H1 (cell line): ENCODE measurements at regions not wholly inside any gene's neighbourhood (a gene's known extent, or its start where the extent isn't known, plus 50 kb on each side); places are given as distances from the start of the nearest gene placed in this dataset.

Experiments used
- CTCF ChIA-PET: fragments of 300-600 bp; sonication (Branson Sonifier 250); formaldehyde crosslinking; loops from one replicate; lab custom pipeline; 2021; ENCODE audit not compliant: partially characterized antibody; lab: Charles Lee
- POLR2A ChIA-PET: fragments of 300-600 bp; sonication (Branson Sonifier 250); formaldehyde crosslinking; loops from one replicate; lab custom pipeline; 2021; ENCODE audit warnings: inconsistent platforms; ENCODE audit not compliant: partially characterized antibody; lab: Charles Lee
- DNase-seq, 2 experiments: peaks; one replicate each; pipeline versions ENCODE4 v3.0.0 to v3.0.0-alpha.2; 2010 to 2022; ENCODE audit warnings: low spot score in 2 of 2, low read depth in 1 of 2, mixed read lengths in 1 of 2
- FAIRE-seq: peaks from 2 replicates; lab custom pipeline; 2011; peaks lifted over from hg19 to GRCh38; lab: Jason Lieb, UNC
- H2AFZ ChIP-seq: 2 replicates; pipeline ENCODE4 v1.8.1; 2012; ENCODE audit warnings: low read length, inconsistent platforms
- H2AK5ac ChIP-seq: 2 replicates; pipeline ENCODE4 v1.6.1; 2013; ENCODE audit warnings: low read depth, low read length
- H2BK120ac ChIP-seq: replicated peaks from 2 replicates; pipeline ENCODE3; 2013; ENCODE audit warnings: low read depth, low read length, inconsistent platforms
- H2BK12ac ChIP-seq: 2 replicates; pipeline ENCODE4 v1.6.1; 2013; ENCODE audit warnings: low read depth, low read length
- H2BK15ac ChIP-seq: 2 replicates; pipeline ENCODE4 v1.6.1; 2013; ENCODE audit warnings: low read length
- H2BK20ac ChIP-seq: 2 replicates; pipeline ENCODE4 v1.6.1; 2013; ENCODE audit warnings: low read length
- H2BK5ac ChIP-seq: 2 replicates; pipeline ENCODE4 v1.6.1; 2013; ENCODE audit warnings: low read depth, low read length
- H3K14ac ChIP-seq: 2 replicates; pipeline ENCODE4 v1.6.1; 2013; ENCODE audit warnings: inconsistent platforms; ENCODE audit not compliant: insufficient read length
- H3K18ac ChIP-seq: 2 replicates; pipeline ENCODE4 v1.6.1; 2013; ENCODE audit warnings: low read length; ENCODE audit errors: extremely low read depth
- H3K23ac ChIP-seq: 2 replicates; pipeline ENCODE4 v1.6.1; 2013; ENCODE audit warnings: inconsistent platforms; ENCODE audit not compliant: insufficient read length
- H3K23me2 ChIP-seq: 2 replicates; pipeline ENCODE4 v1.6.1; 2013; ENCODE audit warnings: low read depth, low read length
- H3K27ac ChIP-seq: 2 replicates; pipeline ENCODE4 v1.6.1; 2011; ENCODE audit warnings: low read depth, low read length, inconsistent platforms
- H3K27me3 ChIP-seq, 4 experiments: replicated peaks in 1 of 4; 1 replicate in 1 of 4; 2 replicates in 3 of 4; pipeline versions ENCODE4 v1.6.1 to v1.8.1; 2011 to 2013; ENCODE audit warnings: low read length in 3 of 4, mild to moderate bottlenecking in 3 of 4, inconsistent platforms in 2 of 4, mixed read lengths in 2 of 4, moderate library complexity in 1 of 4; ENCODE audit not compliant: control insufficient read depth in 3 of 4, insufficient read depth in 3 of 4; ENCODE audit errors: extremely low read depth in 1 of 4
- H3K36me3 ChIP-seq, 4 experiments: 2 replicates each; pipeline versions ENCODE4 v1.6.1 to v1.8.1; 2011 to 2013; ENCODE audit warnings: mild to moderate bottlenecking in 4 of 4, low read length in 3 of 4, moderate library complexity in 2 of 4, control low read depth in 1 of 4, inconsistent platforms in 1 of 4; ENCODE audit not compliant: insufficient read depth in 4 of 4, control insufficient read depth in 2 of 4
- H3K4ac ChIP-seq: replicated peaks from 2 replicates; pipeline ENCODE3; 2013; ENCODE audit warnings: low read length, low read depth, mixed read lengths, inconsistent platforms; ENCODE audit not compliant: insufficient read length
- H3K4me1 ChIP-seq, 4 experiments: replicated peaks in 1 of 4; 1 replicate in 1 of 4; 2 replicates in 3 of 4; pipeline versions ENCODE4 v1.6.1 to v1.8.1; 2011 to 2013; ENCODE audit warnings: low read length in 3 of 4, inconsistent platforms in 2 of 4, mixed read lengths in 1 of 4; ENCODE audit not compliant: insufficient read depth in 4 of 4, control insufficient read depth in 3 of 4
- H3K4me2 ChIP-seq, 2 experiments: 2 replicates each; pipeline versions ENCODE4 v1.6.1 to v1.8.1; 2011 to 2013; ENCODE audit warnings: low read depth in 2 of 2, low read length in 2 of 2, control low read depth in 1 of 2, inconsistent platforms in 1 of 2, mild to moderate bottlenecking in 1 of 2; ENCODE audit not compliant: insufficient read depth in 1 of 2
- H3K4me3 ChIP-seq, 4 experiments: fragments of 200-600, 300-600 bp in 1 of 4; sonication (generic), shearing (Covaris generic), sonication (Bioruptor Twin) in 1 of 4; 2 replicates each; pipeline versions ENCODE4 v1.5.1 to v1.8.1; 2011 to 2016; ENCODE audit warnings: low read length in 4 of 4, low read depth in 3 of 4, control low read depth in 2 of 4, inconsistent platforms in 2 of 4, mild to moderate bottlenecking in 2 of 4, mixed read lengths in 1 of 4, moderate library complexity in 1 of 4; ENCODE audit not compliant: insufficient read depth in 2 of 4; ENCODE audit errors: extremely low read depth in 1 of 4
- H3K56ac ChIP-seq: replicated peaks from 2 replicates; pipeline ENCODE3; 2013; ENCODE audit warnings: low read depth, mild to moderate bottlenecking, mixed read lengths, low read length, inconsistent platforms; ENCODE audit not compliant: insufficient read length
- H3K79me1 ChIP-seq: 2 replicates; pipeline ENCODE4 v1.6.1; 2013; ENCODE audit warnings: low read depth, low read length, control low read depth
- H3K79me2 ChIP-seq, 2 experiments: 2 replicates each; pipeline versions ENCODE4 v1.6.1 to v1.8.1; 2012 to 2013; ENCODE audit warnings: low read length in 2 of 2, mild to moderate bottlenecking in 2 of 2, inconsistent platforms in 1 of 2; ENCODE audit not compliant: insufficient read depth in 2 of 2, control insufficient read depth in 1 of 2
- H3K9ac ChIP-seq, 4 experiments: replicated peaks in 1 of 4; 1 replicate in 1 of 4; 2 replicates in 3 of 4; pipeline versions ENCODE4 v1.6.1 to v1.8.1; 2011 to 2013; ENCODE audit warnings: low read depth in 3 of 4, low read length in 3 of 4, control low read depth in 2 of 4, mild to moderate bottlenecking in 2 of 4, moderate library complexity in 2 of 4, inconsistent platforms in 1 of 4; ENCODE audit errors: extremely low read depth in 1 of 4
- H3K9me3 ChIP-seq, 2 experiments: 2 replicates each; pipeline versions ENCODE4 v1.6.1 to v1.8.1; 2012 to 2013; ENCODE audit warnings: mild to moderate bottlenecking in 2 of 2, moderate library complexity in 2 of 2, control low read depth in 1 of 2, inconsistent platforms in 1 of 2, low read depth in 1 of 2, low read length in 1 of 2, mixed read lengths in 1 of 2; ENCODE audit not compliant: insufficient read depth in 2 of 2
- H4K20me1 ChIP-seq, 2 experiments: replicated peaks in 1 of 2; 2 replicates each; pipeline versions ENCODE3 to v1.8.1; 2011 to 2013; ENCODE audit warnings: inconsistent platforms in 2 of 2, low read length in 2 of 2, mild to moderate bottlenecking in 1 of 2; ENCODE audit not compliant: insufficient read depth in 2 of 2, control insufficient read depth in 1 of 2
- H4K5ac ChIP-seq: 2 replicates; pipeline ENCODE4 v1.6.1; 2013; ENCODE audit warnings: low read length, low read depth, mixed read lengths, inconsistent platforms; ENCODE audit not compliant: insufficient read length
- H4K8ac ChIP-seq: 2 replicates; pipeline ENCODE4 v1.8.0; 2013; ENCODE audit warnings: mild to moderate bottlenecking, moderate library complexity, low read length, inconsistent platforms; ENCODE audit not compliant: insufficient read depth; ENCODE audit errors: extremely low read depth
- H4K91ac ChIP-seq: replicated peaks from 2 replicates; pipeline ENCODE3; 2013; ENCODE audit warnings: low read length, mixed read lengths, inconsistent platforms; ENCODE audit not compliant: insufficient read length
- ATF3 ChIP-seq: IDR thresholded peaks from 2 replicates; pipeline ENCODE4 v1.6.1; 2011; ENCODE audit warnings: low read depth, mild to moderate bottlenecking, low read length; ENCODE audit not compliant: insufficient read depth
- CBX8 ChIP-seq: fragments of 300-800, 300-1000 bp; sonication (generic); IDR thresholded peaks from 2 replicates; pipeline ENCODE4 v1.7.1; 2016; ENCODE audit warnings: low read depth, low read length, borderline replicate concordance
- CHD2 ChIP-seq: IDR thresholded peaks from 2 replicates; pipeline ENCODE4 v1.6.1; 2012; ENCODE audit warnings: low read length, improper control_type of control experiment
- POU5F1 ChIP-seq: IDR thresholded peaks from 2 replicates; pipeline ENCODE4 v1.6.1; 2011; ENCODE audit warnings: low read depth, mild to moderate bottlenecking, low read length, moderate library complexity
- TCF12 ChIP-seq: IDR thresholded peaks from 2 replicates; pipeline ENCODE4 v1.6.1; 2011; ENCODE audit warnings: low read depth, mild to moderate bottlenecking, low read length
- WGBS, 2 experiments: shearing (Covaris generic) in 1 of 2; methylation state at CpG; one replicate each; pipeline versions ENCODE4 v1.1.6 to v1.1.7; 2013 to 2015; ENCODE audit warnings: low lambda C conversion rate in 2 of 2, mixed read lengths in 2 of 2, inconsistent platforms in 1 of 2, low coverage in 1 of 2, missing lambda C conversion rate in 1 of 2; ENCODE audit not compliant: insufficient replicate concordance in 2 of 2, insufficient coverage in 1 of 2, insufficient read length in 1 of 2; ENCODE audit errors: extremely low coverage in 1 of 2, missing lambda C conversion rate in 1 of 2; 5-methylcytosine and 5-hydroxymethylcytosine counted together

DNA sequence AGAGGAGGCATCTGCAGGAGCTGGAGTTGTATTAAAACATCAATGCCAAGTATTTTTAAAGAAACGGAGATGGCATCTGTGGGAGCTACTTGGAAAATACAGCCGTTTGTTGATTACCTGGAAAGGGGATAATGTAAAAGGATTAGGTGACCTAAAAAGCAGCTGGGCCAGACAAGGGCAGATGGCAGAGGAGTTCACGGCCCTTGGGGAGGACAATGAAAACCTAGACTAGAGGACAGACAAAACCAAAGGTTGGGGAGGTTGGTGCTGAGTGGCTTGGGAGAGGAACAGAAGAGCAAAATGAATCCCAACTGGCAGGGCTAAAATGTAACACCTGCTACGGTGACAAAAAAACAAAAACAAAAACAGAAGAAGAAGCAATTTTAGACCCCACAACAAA is 260.5 kb upstream of the JARID2 start:
- H3K9ac ChIP-seq = no peak overlapping the region
- CTCF ChIA-PET = interaction anchor here (1.0 kb wide), 2 partner anchors 18 to 164 kb away, joined by 3 read pairs; no protein-coding TSS in a partner anchor
- no peak overlapping the region for H3K4me3 ChIP-seq
- peaks cover 0 to 6% (median 1%) of the 10 kb centered on the region in 4 experiments; a peak in 3 of 7 replicates for H3K4me1 ChIP-seq
- no peak overlapping the region for H3K4ac ChIP-seq
- no peaks in the 10 kb centered on the region for H3K27me3 ChIP-seq
- 80% methylated on average over 4 of the region's 4 CpGs; no CpG with 5 or more reads in 1 of the 2 experiments for WGBS, 2 experiments
- no peak overlapping the region for H2AFZ ChIP-seq
- no peaks in the 10 kb centered on the region for H4K20me1 ChIP-seq
- no peaks in the 10 kb centered on the region for H3K23me2 ChIP-seq
- H3K36me3 ChIP-seq = peaks cover 0 to 57% (median 1%) of the 10 kb centered on the region in 4 experiments; a peak in 4 of 8 replicates
- H3K23ac ChIP-seq = no peak overlapping the region
- no peak overlapping the region for H3K14ac ChIP-seq
- no peak overlapping the region for H2AK5ac ChIP-seq
- no peak overlapping the region for H4K5ac ChIP-seq
- POLR2A ChIA-PET = no interaction called here
- peaks cover 12% of the 10 kb centered on the region for H3K79me1 ChIP-seq
- no peak overlapping the region for H2BK12ac ChIP-seq
- no peak for DNase-seq
- no peak overlapping the region for H2BK120ac ChIP-seq
- no peak overlapping the region for H3K56ac ChIP-seq
- peaks cover 0 to 4% of the 10 kb centered on the region in 2 experiments; a peak in 2 of 4 replicates for H3K79me2 ChIP-seq
- no peaks in the 10 kb centered on the region for H3K9me3 ChIP-seq
- no peak overlapping the region for H2BK15ac ChIP-seq
- H3K4me2 ChIP-seq = no peak overlapping the region
- H3K18ac ChIP-seq = no peak overlapping the region
- no peak overlapping the region for H3K27ac ChIP-seq
- FAIRE-seq = no peak
- no peak overlapping the region for H2BK20ac ChIP-seq
- H2BK5ac ChIP-seq = no peak overlapping the region
- H4K8ac ChIP-seq = no peak overlapping the region
- no peak overlapping the region for H4K91ac ChIP-seq
- no peak for TF ChIP-seq POU5F1
- TF ChIP-seq ATF3 = no peak
- no peak for TF ChIP-seq CBX8
- TF ChIP-seq CHD2 = no peak
- no peak for TF ChIP-seq TCF12
